PFSK-1 (cell line): ENCODE measurements at regions not wholly inside any gene's neighbourhood (a gene's known extent, or its start where the extent isn't known, plus 50 kb on each side); places are given as distances from the start of the nearest gene placed in this dataset.

Experiments
- FOXP2 ChIP-seq: optimal IDR thresholded peaks from 2 replicates; pipeline ENCODE3; 2011; ENCODE audit warnings: borderline replicate concordance, control low read depth, inconsistent platforms; ENCODE audit not compliant: insufficient read depth; ENCODE audit errors: extremely low read length, extremely low read depth
- POLR2AphosphoS5 ChIP-seq: IDR thresholded peaks from 2 replicates; pipeline ENCODE4 v1.6.1; 2012; ENCODE audit warnings: low read depth, mild to moderate bottlenecking, control low read depth, low read length, moderate library complexity
- SIN3A ChIP-seq: IDR thresholded peaks from 2 replicates; pipeline ENCODE4 v1.6.1; 2012; ENCODE audit warnings: mild to moderate bottlenecking, low read length, moderate library complexity, borderline replicate concordance; ENCODE audit not compliant: insufficient read depth
- TAF1 ChIP-seq: IDR thresholded peaks from 2 replicates; pipeline ENCODE4 v1.6.1; 2012; ENCODE audit warnings: low read length, control low read depth, borderline replicate concordance; ENCODE audit not compliant: insufficient read depth
- TF ChIP-seq, protein P1 (sequence below), 2 experiments: IDR thresholded peaks; 2 replicates each; pipeline versions ENCODE4 v1.6.1 to v1.8.0; 2011 to 2012; ENCODE audit warnings: low read depth in 2 of 2, low read length in 2 of 2, control low read depth in 1 of 2, inconsistent platforms in 1 of 2, mild to moderate bottlenecking in 1 of 2, moderate library complexity in 1 of 2; ENCODE audit not compliant: insufficient read depth in 1 of 2

DNA sequence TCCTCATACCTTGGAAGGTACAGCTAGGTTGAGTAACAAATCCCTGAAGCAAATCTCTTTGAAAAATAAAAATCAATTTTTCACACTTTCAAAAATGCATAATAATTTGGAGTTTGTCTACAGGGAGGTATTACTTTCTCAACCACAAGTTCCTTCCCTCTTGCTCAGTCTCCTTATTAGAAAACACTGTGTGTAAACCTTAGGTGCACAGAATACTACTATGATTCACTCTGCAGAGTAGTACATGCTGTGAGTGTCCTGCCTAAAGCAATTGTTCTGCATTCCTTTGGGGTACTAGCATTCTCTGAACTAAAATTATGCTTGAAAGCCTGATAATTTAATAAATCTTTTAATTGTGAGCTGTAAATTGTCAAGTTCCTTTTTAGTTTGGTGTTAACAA, 115.9 kb upstream of the EPHA3 start:
- no peak for TF ChIP-seq FOXP2
- no peak for TF ChIP-seq TAF1
- TF ChIP-seq POLR2AphosphoS5 = no peak
- TF ChIP-seq, protein P1, sequence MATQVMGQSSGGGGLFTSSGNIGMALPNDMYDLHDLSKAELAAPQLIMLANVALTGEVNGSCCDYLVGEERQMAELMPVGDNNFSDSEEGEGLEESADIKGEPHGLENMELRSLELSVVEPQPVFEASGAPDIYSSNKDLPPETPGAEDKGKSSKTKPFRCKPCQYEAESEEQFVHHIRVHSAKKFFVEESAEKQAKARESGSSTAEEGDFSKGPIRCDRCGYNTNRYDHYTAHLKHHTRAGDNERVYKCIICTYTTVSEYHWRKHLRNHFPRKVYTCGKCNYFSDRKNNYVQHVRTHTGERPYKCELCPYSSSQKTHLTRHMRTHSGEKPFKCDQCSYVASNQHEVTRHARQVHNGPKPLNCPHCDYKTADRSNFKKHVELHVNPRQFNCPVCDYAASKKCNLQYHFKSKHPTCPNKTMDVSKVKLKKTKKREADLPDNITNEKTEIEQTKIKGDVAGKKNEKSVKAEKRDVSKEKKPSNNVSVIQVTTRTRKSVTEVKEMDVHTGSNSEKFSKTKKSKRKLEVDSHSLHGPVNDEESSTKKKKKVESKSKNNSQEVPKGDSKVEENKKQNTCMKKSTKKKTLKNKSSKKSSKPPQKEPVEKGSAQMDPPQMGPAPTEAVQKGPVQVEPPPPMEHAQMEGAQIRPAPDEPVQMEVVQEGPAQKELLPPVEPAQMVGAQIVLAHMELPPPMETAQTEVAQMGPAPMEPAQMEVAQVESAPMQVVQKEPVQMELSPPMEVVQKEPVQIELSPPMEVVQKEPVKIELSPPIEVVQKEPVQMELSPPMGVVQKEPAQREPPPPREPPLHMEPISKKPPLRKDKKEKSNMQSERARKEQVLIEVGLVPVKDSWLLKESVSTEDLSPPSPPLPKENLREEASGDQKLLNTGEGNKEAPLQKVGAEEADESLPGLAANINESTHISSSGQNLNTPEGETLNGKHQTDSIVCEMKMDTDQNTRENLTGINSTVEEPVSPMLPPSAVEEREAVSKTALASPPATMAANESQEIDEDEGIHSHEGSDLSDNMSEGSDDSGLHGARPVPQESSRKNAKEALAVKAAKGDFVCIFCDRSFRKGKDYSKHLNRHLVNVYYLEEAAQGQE (IDR thresholded peaks at IDR 0.05; ENCODE audit: insufficient read depth in 1 of 2, low read depth in 2 of 2, low read length in 2 of 2) = no peak
- no peak for TF ChIP-seq SIN3A

DNA sequence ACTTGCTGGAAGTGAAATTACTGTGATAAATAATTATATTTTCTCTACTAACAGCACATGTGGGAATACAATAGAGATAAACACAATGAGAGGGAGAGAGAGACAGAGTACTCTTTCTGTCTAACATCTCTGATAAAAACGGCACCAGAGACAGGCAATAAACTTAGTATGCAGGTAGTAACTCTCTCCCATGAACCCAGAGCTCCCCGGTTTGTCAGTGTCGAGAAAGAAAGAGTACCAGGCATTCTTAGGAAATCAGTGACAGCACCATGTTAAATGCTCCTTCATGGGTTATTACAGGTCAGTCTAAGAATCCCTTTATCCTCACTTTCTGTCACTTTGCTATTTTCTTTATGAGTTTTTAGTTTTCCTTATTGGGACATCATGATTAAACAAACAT, 110.7 kb upstream of the EPHA3 start:
- no peak for TF ChIP-seq POLR2AphosphoS5
- no peak for TF ChIP-seq SIN3A
- TF ChIP-seq, protein P1 (IDR thresholded peaks at IDR 0.05; ENCODE audit: insufficient read depth in 1 of 2, low read depth in 2 of 2, low read length in 2 of 2) = no peak
- TF ChIP-seq FOXP2 = no peak
- TF ChIP-seq TAF1 = no peak

DNA sequence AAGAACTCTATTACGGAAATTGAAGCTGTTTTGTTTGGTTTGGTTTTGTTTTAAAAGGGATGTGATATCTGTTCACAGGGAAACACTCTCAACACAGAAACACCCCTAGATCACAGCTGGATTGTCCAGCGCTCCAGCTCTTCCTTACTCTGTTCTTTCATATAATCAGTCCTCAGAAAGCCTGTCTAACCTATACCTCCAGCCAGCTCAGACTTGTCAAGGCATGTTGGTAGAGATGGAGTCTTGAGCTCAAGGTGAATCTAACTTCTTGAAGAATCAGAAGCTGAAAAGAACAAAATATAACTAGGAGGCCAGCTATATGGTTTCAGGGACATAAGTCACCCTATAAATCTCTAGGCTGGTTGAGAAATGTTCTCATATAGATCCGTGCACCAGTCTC, 110.2 kb upstream of the EPHA3 start:
- TF ChIP-seq, protein P1 (IDR thresholded peaks at IDR 0.05; ENCODE audit: insufficient read depth in 1 of 2, low read depth in 2 of 2, low read length in 2 of 2) = no peak
- TF ChIP-seq FOXP2 = no peak
- no peak for TF ChIP-seq SIN3A
- no peak for TF ChIP-seq TAF1
- no peak for TF ChIP-seq POLR2AphosphoS5

DNA sequence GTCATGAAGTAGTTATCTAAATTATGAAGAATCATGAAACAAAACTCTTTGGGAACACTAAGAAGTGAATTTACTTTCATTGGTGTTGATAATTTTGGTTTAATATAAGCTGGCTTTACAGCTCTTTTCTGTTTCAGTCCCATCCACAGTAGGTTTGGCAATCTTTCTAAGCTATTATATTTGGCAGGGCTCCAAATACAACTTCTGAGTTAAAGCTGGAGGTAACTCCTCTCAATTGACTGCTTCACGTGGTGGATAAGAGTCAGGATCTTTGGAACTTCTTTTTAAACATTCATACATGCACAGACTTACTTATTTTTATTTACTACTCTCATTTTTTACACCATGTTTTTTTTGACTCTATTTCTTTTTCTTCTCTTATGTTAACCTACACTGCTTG, 106.5 kb upstream of the EPHA3 start:
- TF ChIP-seq POLR2AphosphoS5 (no peak), SIN3A (no peak), TAF1 (no peak), FOXP2 (no peak)
- TF ChIP-seq, protein P1 (IDR thresholded peaks at IDR 0.05; ENCODE audit: insufficient read depth in 1 of 2, low read depth in 2 of 2, low read length in 2 of 2) = no peak

DNA sequence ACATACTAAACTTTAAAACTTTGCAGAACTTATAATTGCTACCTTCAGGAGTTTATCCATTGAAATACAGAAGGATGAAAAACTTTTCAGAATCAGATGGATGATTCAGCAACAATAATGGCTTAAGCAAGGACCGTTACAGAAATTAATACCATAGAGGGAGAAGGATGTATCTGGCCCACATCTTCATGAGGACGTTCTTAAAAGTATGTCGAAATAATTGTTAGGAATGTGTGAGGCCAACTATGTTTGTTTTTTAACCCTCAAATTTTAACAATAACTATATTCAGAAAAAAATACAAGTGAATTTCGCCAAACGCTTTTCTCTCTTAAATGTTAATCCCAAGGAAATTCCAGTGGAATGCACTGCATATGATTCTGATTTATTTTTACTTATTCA, 105.2 kb upstream of the EPHA3 start:
- TF ChIP-seq SIN3A (no peak), POLR2AphosphoS5 (no peak), TAF1 (no peak), FOXP2 (no peak)
- TF ChIP-seq, protein P1 (IDR thresholded peaks at IDR 0.05; ENCODE audit: insufficient read depth in 1 of 2, low read depth in 2 of 2, low read length in 2 of 2) = no peak
